GM12892 (cell line): ENCODE measurements at regions not wholly inside any gene's neighbourhood (a gene's known extent, or its start where the extent isn't known, plus 50 kb on each side); places are given as distances from the start of the nearest gene placed in this dataset.

ENCODE experiments used
- POLR2A ChIP-seq: IDR thresholded peaks from 2 replicates; pipeline ENCODE4 v1.6.1; 2011; ENCODE audit warnings: low read depth, low read length, control low read depth
- POLR2AphosphoS5 ChIP-seq: IDR thresholded peaks from 2 replicates; pipeline ENCODE4 v1.6.1; 2011; ENCODE audit warnings: low read depth, low read length, control low read depth

DNA sequence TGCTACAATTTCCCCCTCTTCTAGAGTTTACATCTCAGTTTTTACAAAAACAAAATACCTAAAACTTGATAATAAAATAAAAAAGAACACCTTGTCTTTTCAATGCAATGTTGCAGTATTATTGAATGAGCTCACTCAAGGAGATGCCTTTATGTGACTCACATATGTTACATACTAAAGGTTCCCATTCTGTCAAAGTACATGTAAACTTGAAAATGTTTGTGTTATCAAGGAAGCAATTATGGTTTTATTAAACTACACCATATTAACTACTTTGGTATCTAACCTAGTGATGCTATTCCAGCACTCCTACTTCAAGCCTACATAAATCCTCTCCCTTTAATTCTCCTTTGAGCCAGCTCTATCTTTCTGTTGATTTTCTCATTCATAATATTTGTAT is 658.3 kb downstream of the PTPRC start:
- TF ChIP-seq POLR2AphosphoS5: no peak
- no peak for TF ChIP-seq POLR2A
